ENCODE measurements at regions not wholly inside any gene's neighbourhood (a gene's known extent, or its start where the extent isn't known, plus 50 kb on each side); places are given as distances from the start of the nearest gene placed in this dataset.

DNA sequence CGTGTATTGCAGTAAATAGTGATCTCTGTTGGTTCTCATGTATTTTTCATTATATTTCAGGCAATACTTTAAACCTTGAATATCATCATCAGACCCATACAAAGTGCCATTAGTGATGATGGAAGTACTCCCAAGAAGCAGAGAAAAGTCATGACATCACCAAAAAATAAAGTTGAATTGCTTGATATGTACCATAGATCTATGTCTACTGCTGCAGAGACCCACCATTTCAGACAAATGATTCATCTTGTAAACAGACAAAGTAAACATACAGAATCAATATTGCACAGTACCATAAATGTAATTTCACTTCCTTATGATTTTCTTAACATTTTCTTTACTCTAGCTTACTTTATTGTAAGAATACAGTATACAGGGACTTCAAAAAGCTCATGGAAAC, 347.8 kb downstream of the IPMK start:
- TF ChIP-seq ZNF114 (CRISPR knock-in tag; IDR thresholded peaks at IDR 0.05) (no peak), JUNB (IDR thresholded peaks at IDR 0.05; ENCODE audit: unreplicated experiment) (no peak), NANOG (IDR thresholded peaks at IDR 0.05; ENCODE audit: borderline replicate concordance) (no peak), CREB1 (CRISPR knock-in tag; IDR thresholded peaks at IDR 0.05; ENCODE audit: low read depth) (no peak), EZH2phosphoT487 (IDR thresholded peaks at IDR 0.05; ENCODE audit: unreplicated experiment) (no peak), EZH2 (IDR thresholded peaks at IDR 0.05; ENCODE audit: low read depth, unreplicated experiment) (no peak), POLR2AphosphoS5 (IDR thresholded peaks at IDR 0.05; ENCODE audit: low read depth) (no peak), STAT1 (IDR thresholded peaks at IDR 0.05; ENCODE audit: unreplicated experiment) (no peak), ZNF331 (CRISPR knock-in tag; IDR thresholded peaks at IDR 0.05; ENCODE audit: low read depth) (no peak)
- TF ChIP-seq, protein P1, sequence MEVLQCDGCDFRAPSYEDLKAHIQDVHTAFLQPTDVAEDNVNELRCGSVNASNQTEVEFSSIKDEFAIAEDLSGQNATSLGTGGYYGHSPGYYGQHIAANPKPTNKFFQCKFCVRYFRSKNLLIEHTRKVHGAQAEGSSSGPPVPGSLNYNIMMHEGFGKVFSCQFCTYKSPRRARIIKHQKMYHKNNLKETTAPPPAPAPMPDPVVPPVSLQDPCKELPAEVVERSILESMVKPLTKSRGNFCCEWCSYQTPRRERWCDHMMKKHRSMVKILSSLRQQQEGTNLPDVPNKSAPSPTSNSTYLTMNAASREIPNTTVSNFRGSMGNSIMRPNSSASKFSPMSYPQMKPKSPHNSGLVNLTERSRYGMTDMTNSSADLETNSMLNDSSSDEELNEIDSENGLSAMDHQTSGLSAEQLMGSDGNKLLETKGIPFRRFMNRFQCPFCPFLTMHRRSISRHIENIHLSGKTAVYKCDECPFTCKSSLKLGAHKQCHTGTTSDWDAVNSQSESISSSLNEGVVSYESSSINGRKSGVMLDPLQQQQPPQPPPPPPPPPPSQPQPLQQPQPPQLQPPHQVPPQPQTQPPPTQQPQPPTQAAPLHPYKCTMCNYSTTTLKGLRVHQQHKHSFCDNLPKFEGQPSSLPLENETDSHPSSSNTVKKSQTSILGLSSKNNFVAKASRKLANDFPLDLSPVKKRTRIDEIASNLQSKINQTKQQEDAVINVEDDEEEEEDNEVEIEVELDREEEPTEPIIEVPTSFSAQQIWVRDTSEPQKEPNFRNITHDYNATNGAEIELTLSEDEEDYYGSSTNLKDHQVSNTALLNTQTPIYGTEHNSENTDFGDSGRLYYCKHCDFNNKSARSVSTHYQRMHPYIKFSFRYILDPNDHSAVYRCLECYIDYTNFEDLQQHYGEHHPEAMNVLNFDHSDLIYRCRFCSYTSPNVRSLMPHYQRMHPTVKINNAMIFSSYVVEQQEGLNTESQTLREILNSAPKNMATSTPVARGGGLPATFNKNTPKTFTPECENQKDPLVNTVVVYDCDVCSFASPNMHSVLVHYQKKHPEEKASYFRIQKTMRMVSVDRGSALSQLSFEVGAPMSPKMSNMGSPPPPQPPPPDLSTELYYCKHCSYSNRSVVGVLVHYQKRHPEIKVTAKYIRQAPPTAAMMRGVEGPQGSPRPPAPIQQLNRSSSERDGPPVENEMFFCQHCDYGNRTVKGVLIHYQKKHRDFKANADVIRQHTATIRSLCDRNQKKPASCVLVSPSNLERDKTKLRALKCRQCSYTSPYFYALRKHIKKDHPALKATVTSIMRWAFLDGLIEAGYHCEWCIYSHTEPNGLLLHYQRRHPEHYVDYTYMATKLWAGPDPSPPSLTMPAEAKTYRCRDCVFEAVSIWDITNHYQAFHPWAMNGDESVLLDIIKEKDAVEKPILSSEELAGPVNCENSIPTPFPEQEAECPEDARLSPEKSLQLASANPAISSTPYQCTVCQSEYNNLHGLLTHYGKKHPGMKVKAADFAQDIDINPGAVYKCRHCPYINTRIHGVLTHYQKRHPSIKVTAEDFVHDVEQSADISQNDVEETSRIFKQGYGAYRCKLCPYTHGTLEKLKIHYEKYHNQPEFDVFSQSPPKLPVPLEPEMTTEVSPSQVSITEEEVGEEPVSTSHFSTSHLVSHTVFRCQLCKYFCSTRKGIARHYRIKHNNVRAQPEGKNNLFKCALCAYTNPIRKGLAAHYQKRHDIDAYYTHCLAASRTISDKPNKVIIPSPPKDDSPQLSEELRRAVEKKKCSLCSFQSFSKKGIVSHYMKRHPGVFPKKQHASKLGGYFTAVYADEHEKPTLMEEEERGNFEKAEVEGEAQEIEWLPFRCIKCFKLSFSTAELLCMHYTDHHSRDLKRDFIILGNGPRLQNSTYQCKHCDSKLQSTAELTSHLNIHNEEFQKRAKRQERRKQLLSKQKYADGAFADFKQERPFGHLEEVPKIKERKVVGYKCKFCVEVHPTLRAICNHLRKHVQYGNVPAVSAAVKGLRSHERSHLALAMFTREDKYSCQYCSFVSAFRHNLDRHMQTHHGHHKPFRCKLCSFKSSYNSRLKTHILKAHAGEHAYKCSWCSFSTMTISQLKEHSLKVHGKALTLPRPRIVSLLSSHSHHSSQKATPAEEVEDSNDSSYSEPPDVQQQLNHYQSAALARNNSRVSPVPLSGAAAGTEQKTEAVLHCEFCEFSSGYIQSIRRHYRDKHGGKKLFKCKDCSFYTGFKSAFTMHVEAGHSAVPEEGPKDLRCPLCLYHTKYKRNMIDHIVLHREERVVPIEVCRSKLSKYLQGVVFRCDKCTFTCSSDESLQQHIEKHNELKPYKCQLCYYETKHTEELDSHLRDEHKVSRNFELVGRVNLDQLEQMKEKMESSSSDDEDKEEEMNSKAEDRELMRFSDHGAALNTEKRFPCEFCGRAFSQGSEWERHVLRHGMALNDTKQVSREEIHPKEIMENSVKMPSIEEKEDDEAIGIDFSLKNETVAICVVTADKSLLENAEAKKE (CRISPR knock-in tag; IDR thresholded peaks at IDR 0.05) = no peak
- TF ChIP-seq, protein P2, sequence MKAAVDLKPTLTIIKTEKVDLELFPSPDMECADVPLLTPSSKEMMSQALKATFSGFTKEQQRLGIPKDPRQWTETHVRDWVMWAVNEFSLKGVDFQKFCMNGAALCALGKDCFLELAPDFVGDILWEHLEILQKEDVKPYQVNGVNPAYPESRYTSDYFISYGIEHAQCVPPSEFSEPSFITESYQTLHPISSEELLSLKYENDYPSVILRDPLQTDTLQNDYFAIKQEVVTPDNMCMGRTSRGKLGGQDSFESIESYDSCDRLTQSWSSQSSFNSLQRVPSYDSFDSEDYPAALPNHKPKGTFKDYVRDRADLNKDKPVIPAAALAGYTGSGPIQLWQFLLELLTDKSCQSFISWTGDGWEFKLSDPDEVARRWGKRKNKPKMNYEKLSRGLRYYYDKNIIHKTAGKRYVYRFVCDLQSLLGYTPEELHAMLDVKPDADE (IDR thresholded peaks at IDR 0.05) = no peak
- TF ChIP-seq, protein P3, sequence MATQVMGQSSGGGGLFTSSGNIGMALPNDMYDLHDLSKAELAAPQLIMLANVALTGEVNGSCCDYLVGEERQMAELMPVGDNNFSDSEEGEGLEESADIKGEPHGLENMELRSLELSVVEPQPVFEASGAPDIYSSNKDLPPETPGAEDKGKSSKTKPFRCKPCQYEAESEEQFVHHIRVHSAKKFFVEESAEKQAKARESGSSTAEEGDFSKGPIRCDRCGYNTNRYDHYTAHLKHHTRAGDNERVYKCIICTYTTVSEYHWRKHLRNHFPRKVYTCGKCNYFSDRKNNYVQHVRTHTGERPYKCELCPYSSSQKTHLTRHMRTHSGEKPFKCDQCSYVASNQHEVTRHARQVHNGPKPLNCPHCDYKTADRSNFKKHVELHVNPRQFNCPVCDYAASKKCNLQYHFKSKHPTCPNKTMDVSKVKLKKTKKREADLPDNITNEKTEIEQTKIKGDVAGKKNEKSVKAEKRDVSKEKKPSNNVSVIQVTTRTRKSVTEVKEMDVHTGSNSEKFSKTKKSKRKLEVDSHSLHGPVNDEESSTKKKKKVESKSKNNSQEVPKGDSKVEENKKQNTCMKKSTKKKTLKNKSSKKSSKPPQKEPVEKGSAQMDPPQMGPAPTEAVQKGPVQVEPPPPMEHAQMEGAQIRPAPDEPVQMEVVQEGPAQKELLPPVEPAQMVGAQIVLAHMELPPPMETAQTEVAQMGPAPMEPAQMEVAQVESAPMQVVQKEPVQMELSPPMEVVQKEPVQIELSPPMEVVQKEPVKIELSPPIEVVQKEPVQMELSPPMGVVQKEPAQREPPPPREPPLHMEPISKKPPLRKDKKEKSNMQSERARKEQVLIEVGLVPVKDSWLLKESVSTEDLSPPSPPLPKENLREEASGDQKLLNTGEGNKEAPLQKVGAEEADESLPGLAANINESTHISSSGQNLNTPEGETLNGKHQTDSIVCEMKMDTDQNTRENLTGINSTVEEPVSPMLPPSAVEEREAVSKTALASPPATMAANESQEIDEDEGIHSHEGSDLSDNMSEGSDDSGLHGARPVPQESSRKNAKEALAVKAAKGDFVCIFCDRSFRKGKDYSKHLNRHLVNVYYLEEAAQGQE (IDR thresholded peaks at IDR 0.05; ENCODE audit: unreplicated experiment) = no peak
- TF ChIP-seq, protein P4, sequence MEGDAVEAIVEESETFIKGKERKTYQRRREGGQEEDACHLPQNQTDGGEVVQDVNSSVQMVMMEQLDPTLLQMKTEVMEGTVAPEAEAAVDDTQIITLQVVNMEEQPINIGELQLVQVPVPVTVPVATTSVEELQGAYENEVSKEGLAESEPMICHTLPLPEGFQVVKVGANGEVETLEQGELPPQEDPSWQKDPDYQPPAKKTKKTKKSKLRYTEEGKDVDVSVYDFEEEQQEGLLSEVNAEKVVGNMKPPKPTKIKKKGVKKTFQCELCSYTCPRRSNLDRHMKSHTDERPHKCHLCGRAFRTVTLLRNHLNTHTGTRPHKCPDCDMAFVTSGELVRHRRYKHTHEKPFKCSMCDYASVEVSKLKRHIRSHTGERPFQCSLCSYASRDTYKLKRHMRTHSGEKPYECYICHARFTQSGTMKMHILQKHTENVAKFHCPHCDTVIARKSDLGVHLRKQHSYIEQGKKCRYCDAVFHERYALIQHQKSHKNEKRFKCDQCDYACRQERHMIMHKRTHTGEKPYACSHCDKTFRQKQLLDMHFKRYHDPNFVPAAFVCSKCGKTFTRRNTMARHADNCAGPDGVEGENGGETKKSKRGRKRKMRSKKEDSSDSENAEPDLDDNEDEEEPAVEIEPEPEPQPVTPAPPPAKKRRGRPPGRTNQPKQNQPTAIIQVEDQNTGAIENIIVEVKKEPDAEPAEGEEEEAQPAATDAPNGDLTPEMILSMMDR (conservative IDR thresholded peaks at IDR 0.05; ENCODE audit: low read depth in 2 of 2) = no peak
- no peak overlapping the region for H3K4me2 ChIP-seq
- ATAC-seq (no peak), DNase-seq (ENCODE audit: low spot score) (no peak)
- H3K4me3 Mint-ChIP-seq = no peak overlapping the region
- H3K27ac Mint-ChIP-seq = no peak overlapping the region
- H3K4me1 ChIP-seq (ENCODE audit: insufficient read depth) = peaks cover 3% of the 10 kb centered on the region; the same call in 1 of the 2 replicates
- H3K9me2 ChIP-seq (ENCODE audit: insufficient read depth) = no peaks in the 10 kb centered on the region
- H4K20me1 ChIP-seq (replicated peaks; ENCODE audit: insufficient read depth) = no peaks in the 10 kb centered on the region
- no peaks in the 10 kb centered on the region for H3K27me3 ChIP-seq (ENCODE audit: insufficient read depth)
- no peak overlapping the region for H3K4me3 ChIP-seq
- peaks cover 3% of the 10 kb centered on the region for H3K27me3 Mint-ChIP-seq (ENCODE audit: insufficient read depth, low read depth, poor library complexity)
- no peaks in the 10 kb centered on the region for H3K9me3 Mint-ChIP-seq
- H3K36me3 ChIP-seq (ENCODE audit: insufficient read depth) = no peaks in the 10 kb centered on the region
- H3K36me3 Mint-ChIP-seq (ENCODE audit: low read depth) = no peaks in the 10 kb centered on the region
- no peaks in the 10 kb centered on the region for H3F3A ChIP-seq (replicated peaks; ENCODE audit: low read depth)
- no peak overlapping the region for H2AFZ ChIP-seq
- no peaks in the 10 kb centered on the region for H3K79me2 ChIP-seq (replicated peaks; ENCODE audit: insufficient read depth)
- H3K27ac ChIP-seq (ENCODE audit: low read depth) = no peak overlapping the region
- H3K4me1 Mint-ChIP-seq = peaks cover 2% of the 10 kb centered on the region; the same call in 1 of the 3 replicates
